HL-60 (cell line): ENCODE measurements at regions not wholly inside any gene's neighbourhood (a gene's known extent, or its start where the extent isn't known, plus 50 kb on each side); places are given as distances from the start of the nearest gene placed in this dataset.

Experiments used
- GABPA ChIP-seq: IDR thresholded peaks from 2 replicates; pipeline ENCODE4 v1.6.1; 2012; ENCODE audit warnings: low read depth
- POLR2AphosphoS5 ChIP-seq: IDR thresholded peaks from 2 replicates; pipeline ENCODE4 v1.6.1; 2012; ENCODE audit warnings: low read depth
- TF ChIP-seq, protein P1 (sequence below): IDR thresholded peaks from one replicate; pipeline ENCODE4 v1.5.1; 2011; ENCODE audit warnings: low read length, control low read depth, inconsistent platforms; ENCODE audit not compliant: insufficient read depth

DNA sequence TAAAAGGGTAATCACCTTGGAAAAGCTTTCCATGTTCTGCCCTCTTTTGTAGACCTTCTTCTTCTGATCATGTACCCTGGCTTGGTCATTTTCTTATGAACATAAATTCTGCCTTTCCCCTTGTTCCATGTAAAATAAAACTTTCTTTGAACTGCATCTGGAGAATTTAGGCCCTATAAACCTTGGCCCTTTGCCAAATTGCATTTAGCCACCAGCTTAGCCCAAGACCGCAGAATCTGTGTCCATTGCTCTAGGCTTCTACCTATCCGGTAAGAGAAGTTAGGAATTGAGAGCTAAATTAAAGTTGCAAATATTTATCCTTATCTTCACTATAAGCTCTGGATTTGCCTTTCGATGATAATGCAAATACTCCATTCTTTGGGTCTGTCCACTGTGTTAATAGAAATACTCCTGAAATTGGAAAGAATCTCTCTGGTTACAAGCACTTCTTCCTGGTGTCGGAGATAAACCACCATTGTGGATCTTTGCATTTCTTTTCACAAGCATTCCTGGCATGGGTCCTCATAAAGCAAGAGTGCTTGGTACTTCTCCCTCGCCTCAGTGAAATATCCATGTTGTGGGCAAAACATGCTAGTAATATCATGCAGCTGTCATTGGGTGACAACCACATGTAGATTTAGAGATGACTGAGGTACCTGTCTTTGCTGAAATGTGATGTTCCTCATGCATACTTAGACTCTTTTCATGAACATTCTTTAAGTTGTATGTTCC is 698.0 kb upstream of the WWC1 start:
- TF ChIP-seq, protein P1, sequence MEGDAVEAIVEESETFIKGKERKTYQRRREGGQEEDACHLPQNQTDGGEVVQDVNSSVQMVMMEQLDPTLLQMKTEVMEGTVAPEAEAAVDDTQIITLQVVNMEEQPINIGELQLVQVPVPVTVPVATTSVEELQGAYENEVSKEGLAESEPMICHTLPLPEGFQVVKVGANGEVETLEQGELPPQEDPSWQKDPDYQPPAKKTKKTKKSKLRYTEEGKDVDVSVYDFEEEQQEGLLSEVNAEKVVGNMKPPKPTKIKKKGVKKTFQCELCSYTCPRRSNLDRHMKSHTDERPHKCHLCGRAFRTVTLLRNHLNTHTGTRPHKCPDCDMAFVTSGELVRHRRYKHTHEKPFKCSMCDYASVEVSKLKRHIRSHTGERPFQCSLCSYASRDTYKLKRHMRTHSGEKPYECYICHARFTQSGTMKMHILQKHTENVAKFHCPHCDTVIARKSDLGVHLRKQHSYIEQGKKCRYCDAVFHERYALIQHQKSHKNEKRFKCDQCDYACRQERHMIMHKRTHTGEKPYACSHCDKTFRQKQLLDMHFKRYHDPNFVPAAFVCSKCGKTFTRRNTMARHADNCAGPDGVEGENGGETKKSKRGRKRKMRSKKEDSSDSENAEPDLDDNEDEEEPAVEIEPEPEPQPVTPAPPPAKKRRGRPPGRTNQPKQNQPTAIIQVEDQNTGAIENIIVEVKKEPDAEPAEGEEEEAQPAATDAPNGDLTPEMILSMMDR = no peak
- TF ChIP-seq POLR2AphosphoS5 (no peak), GABPA (no peak)
